HEK293 (cell line): ENCODE measurements at regions not wholly inside any gene's neighbourhood (a gene's known extent, or its start where the extent isn't known, plus 50 kb on each side); places are given as distances from the start of the nearest gene placed in this dataset.

Experiments
- CTCF ChIA-PET: fragments of 350-600 bp; formaldehyde crosslinking; extraction: SDS; loops from one replicate; lab custom pipeline; 2021; ENCODE audit warnings: antibody characterized with exemption; lab: Yijun Ruan, JAX
- POLR2A ChIA-PET: fragments of 300-600 bp; formaldehyde crosslinking; extraction: SDS; loops from one replicate; lab custom pipeline; 2020; ENCODE audit warnings: antibody characterized with exemption, inconsistent platforms; lab: Yijun Ruan, JAX
- H3K27ac ChIP-seq: fragments of 200-500 bp; sonication (Bioruptor generic); 2 replicates; pipeline ENCODE4 v1.5.1; 2014; ENCODE audit warnings: low read depth, low read length, control low read depth, inconsistent platforms; ENCODE audit errors: extremely low read depth
- H3K36me3 ChIP-seq, 2 experiments: fragments of 200-500 bp in 1 of 2; sonication (Bioruptor generic) in 1 of 2; 1 replicate in 1 of 2; 2 replicates in 1 of 2; pipeline ENCODE4 v1.5.1; 2014 to 2017; ENCODE audit warnings: inconsistent platforms in 2 of 2, low read length in 2 of 2; ENCODE audit not compliant: control insufficient read depth in 2 of 2, insufficient read depth in 1 of 2
- H3K4me1 ChIP-seq: fragments of 200-500 bp; sonication (Bioruptor generic); 2 replicates; pipeline ENCODE4 v1.5.1; 2014; ENCODE audit warnings: mild to moderate bottlenecking, low read length, inconsistent platforms; ENCODE audit not compliant: control insufficient read depth, insufficient read depth
- H3K4me3 ChIP-seq: 2 replicates; pipeline ENCODE4 v1.5.1; 2011; ENCODE audit warnings: low read depth, mild to moderate bottlenecking, control low read depth, low read length, moderate library complexity
- H3K9me3 ChIP-seq: fragments of 200-500 bp; sonication (Bioruptor generic); 2 replicates; pipeline ENCODE4 v1.5.1; 2014; ENCODE audit warnings: low read depth, low read length, inconsistent platforms; ENCODE audit not compliant: control insufficient read depth, insufficient read depth
- HOXA7 ChIP-seq: sonication (generic); formaldehyde crosslinking; IDR thresholded peaks from 2 replicates; pipeline ENCODE4 v1.8.1; 2022; ENCODE audit warnings: missing genetic modification reagents, borderline replicate concordance
- KLF1 ChIP-seq: fragments of 450-650 bp; formaldehyde crosslinking; IDR thresholded peaks from 2 replicates; pipeline ENCODE4 v1.5.1; 2016; ENCODE audit warnings: missing biosample characterization, missing genetic modification characterization
- PATZ1 ChIP-seq: fragments of 450-650 bp; formaldehyde crosslinking; IDR thresholded peaks from 2 replicates; pipeline ENCODE4 v1.5.1; 2016; ENCODE audit warnings: missing biosample characterization, missing genetic modification characterization
- SETDB1 ChIP-seq: IDR thresholded peaks from one replicate; pipeline ENCODE4 v1.6.1; 2017; ENCODE audit warnings: mild to moderate bottlenecking, low read length, moderate library complexity, mixed read lengths; ENCODE audit not compliant: insufficient read length
- SP2 ChIP-seq: fragments of 450-650 bp; formaldehyde crosslinking; IDR thresholded peaks from 2 replicates; pipeline ENCODE4 v1.5.1; 2016; ENCODE audit warnings: missing biosample characterization, missing genetic modification characterization
- ZFP41 ChIP-seq: fragments of 450-650 bp; formaldehyde crosslinking; IDR thresholded peaks from 2 replicates; pipeline ENCODE4 v1.5.1; 2016; ENCODE audit warnings: missing biosample characterization, missing genetic modification characterization, borderline replicate concordance
- ZIC2 ChIP-seq: fragments of 450-650 bp; formaldehyde crosslinking; IDR thresholded peaks from 2 replicates; pipeline ENCODE4 v1.5.1; 2016; ENCODE audit warnings: missing biosample characterization, missing genetic modification characterization
- ZNF214 ChIP-seq: fragments of 450-650 bp; formaldehyde crosslinking; IDR thresholded peaks from 2 replicates; pipeline ENCODE4 v1.5.1; 2017; ENCODE audit warnings: missing biosample characterization, mild to moderate bottlenecking, missing genetic modification characterization, borderline replicate concordance
- ZNF350 ChIP-seq: fragments of 450-650 bp; formaldehyde crosslinking; IDR thresholded peaks from 2 replicates; pipeline ENCODE4 v1.5.0; 2017; ENCODE audit warnings: missing biosample characterization, mild to moderate bottlenecking, missing genetic modification characterization
- ZNF362 ChIP-seq: fragments of 450-650 bp; formaldehyde crosslinking; IDR thresholded peaks from 2 replicates; pipeline ENCODE4 v1.5.1; 2016; ENCODE audit warnings: missing biosample characterization, missing genetic modification characterization
- ZNF394 ChIP-seq: fragments of 450-650 bp; formaldehyde crosslinking; IDR thresholded peaks from 2 replicates; pipeline ENCODE4 v1.5.1; 2016; ENCODE audit warnings: missing biosample characterization, missing genetic modification characterization, mild to moderate bottlenecking, moderate library complexity, borderline replicate concordance
- ZNF514 ChIP-seq: fragments of 450-650 bp; formaldehyde crosslinking; IDR thresholded peaks from 2 replicates; pipeline ENCODE4 v1.5.1; 2016; ENCODE audit warnings: missing biosample characterization, missing genetic modification characterization
- ZNF548 ChIP-seq: fragments of 450-650 bp; formaldehyde crosslinking; IDR thresholded peaks from 2 replicates; pipeline ENCODE4 v1.5.1; 2016; ENCODE audit warnings: missing biosample characterization, missing genetic modification characterization
- ZNF704 ChIP-seq: fragments of 450-650 bp; formaldehyde crosslinking; IDR thresholded peaks from 2 replicates; pipeline ENCODE4 v1.5.1; 2016; ENCODE audit warnings: missing biosample characterization, missing genetic modification characterization
- ZNF777 ChIP-seq: fragments of 450-650 bp; formaldehyde crosslinking; IDR thresholded peaks from 2 replicates; pipeline ENCODE4 v1.5.1; 2017; ENCODE audit warnings: missing biosample characterization, missing genetic modification characterization, borderline replicate concordance
- ZNF785 ChIP-seq: fragments of 450-650 bp; formaldehyde crosslinking; IDR thresholded peaks from 2 replicates; pipeline ENCODE4 v1.5.1; 2016; ENCODE audit warnings: missing biosample characterization, missing genetic modification characterization
- ZNF843 ChIP-seq: fragments of 450-650 bp; formaldehyde crosslinking; IDR thresholded peaks from 2 replicates; pipeline ENCODE4 v1.5.1; 2016; ENCODE audit warnings: missing biosample characterization, missing genetic modification characterization
- TF ChIP-seq, protein P1 (sequence below): fragments of 450-650 bp; formaldehyde crosslinking; IDR thresholded peaks from 2 replicates; pipeline ENCODE4 v1.5.1; 2016; ENCODE audit warnings: missing biosample characterization, missing genetic modification characterization
- TF ChIP-seq, protein P2 (sequence below): fragments of 450-650 bp; formaldehyde crosslinking; IDR thresholded peaks from 2 replicates; pipeline ENCODE4 v1.5.1; 2016; ENCODE audit warnings: missing biosample characterization, missing genetic modification characterization

GRCh38 chr3:26838026-26838425, 215.5 kb downstream of the LRRC3B start (continued):
- TF ChIP-seq ZFP41 = no peak

DNA sequence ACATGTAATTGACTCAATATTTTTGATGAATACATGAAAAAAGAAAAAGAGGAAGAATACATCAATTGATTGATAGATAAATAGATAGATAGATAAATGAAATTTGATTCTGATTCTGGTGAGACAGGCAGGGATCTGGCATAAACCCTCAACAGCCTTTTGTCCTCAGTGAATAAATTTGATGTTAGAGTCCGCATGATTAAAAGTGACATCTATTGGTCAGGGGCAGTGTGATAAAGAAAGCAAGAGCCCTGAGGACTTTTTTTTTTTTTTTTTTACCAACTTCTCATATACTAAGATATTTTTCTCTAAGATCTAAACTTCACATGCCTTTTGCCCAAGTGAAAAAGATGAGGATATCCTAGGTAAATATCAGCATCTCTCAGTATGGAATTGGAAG, 216.4 kb downstream of the LRRC3B start:
- CTCF ChIA-PET = no interaction called here
- POLR2A ChIA-PET = no interaction called here
- TF ChIP-seq, protein P1, sequence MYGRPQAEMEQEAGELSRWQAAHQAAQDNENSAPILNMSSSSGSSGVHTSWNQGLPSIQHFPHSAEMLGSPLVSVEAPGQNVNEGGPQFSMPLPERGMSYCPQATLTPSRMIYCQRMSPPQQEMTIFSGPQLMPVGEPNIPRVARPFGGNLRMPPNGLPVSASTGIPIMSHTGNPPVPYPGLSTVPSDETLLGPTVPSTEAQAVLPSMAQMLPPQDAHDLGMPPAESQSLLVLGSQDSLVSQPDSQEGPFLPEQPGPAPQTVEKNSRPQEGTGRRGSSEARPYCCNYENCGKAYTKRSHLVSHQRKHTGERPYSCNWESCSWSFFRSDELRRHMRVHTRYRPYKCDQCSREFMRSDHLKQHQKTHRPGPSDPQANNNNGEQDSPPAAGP (tag by site-specific recombination) = no peak
- TF ChIP-seq HOXA7 (CRISPR knock-in tag) (no peak), SP2 (tag by site-specific recombination) (no peak), SETDB1 (no peak)
- H3K9me3 ChIP-seq = no peaks in the 10 kb centered on the region
- no peak overlapping the region for H3K4me3 ChIP-seq
- H3K36me3 ChIP-seq = no peaks in the 10 kb centered on the region
- H3K27ac ChIP-seq = no peak overlapping the region
- H3K4me1 ChIP-seq = no peaks in the 10 kb centered on the region

GRCh38 chr3:26840272-26840870, 217.8 kb downstream of the LRRC3B start:
- H3K4me1 ChIP-seq = no peaks in the 10 kb centered on the region
- no peak overlapping the region for H3K4me3 ChIP-seq
- TF ChIP-seq ZNF785 (tag by site-specific recombination) (no peak), KLF1 (no peak), ZNF214 (tag by site-specific recombination) (no peak), PATZ1 (tag by site-specific recombination) (no peak), ZNF704 (tag by site-specific recombination) (no peak), ZNF777 (no peak), ZNF514 (tag by site-specific recombination) (no peak), ZNF843 (tag by site-specific recombination) (no peak), ZNF350 (no peak), ZNF394 (tag by site-specific recombination) (no peak), ZIC2 (no peak), ZNF548 (tag by site-specific recombination) (no peak)
- no peaks in the 10 kb centered on the region for H3K36me3 ChIP-seq
- no peaks in the 10 kb centered on the region for H3K9me3 ChIP-seq
- no peak overlapping the region for H3K27ac ChIP-seq
- POLR2A ChIA-PET = no interaction called here
- CTCF ChIA-PET = no interaction called here

- H3K4me1 ChIP-seq = no peaks in the 10 kb centered on the region
- no peak overlapping the region for H3K4me3 ChIP-seq
- ChIA-PET CTCF (no interaction called here), POLR2A (no interaction called here)
- TF ChIP-seq, protein P2, sequence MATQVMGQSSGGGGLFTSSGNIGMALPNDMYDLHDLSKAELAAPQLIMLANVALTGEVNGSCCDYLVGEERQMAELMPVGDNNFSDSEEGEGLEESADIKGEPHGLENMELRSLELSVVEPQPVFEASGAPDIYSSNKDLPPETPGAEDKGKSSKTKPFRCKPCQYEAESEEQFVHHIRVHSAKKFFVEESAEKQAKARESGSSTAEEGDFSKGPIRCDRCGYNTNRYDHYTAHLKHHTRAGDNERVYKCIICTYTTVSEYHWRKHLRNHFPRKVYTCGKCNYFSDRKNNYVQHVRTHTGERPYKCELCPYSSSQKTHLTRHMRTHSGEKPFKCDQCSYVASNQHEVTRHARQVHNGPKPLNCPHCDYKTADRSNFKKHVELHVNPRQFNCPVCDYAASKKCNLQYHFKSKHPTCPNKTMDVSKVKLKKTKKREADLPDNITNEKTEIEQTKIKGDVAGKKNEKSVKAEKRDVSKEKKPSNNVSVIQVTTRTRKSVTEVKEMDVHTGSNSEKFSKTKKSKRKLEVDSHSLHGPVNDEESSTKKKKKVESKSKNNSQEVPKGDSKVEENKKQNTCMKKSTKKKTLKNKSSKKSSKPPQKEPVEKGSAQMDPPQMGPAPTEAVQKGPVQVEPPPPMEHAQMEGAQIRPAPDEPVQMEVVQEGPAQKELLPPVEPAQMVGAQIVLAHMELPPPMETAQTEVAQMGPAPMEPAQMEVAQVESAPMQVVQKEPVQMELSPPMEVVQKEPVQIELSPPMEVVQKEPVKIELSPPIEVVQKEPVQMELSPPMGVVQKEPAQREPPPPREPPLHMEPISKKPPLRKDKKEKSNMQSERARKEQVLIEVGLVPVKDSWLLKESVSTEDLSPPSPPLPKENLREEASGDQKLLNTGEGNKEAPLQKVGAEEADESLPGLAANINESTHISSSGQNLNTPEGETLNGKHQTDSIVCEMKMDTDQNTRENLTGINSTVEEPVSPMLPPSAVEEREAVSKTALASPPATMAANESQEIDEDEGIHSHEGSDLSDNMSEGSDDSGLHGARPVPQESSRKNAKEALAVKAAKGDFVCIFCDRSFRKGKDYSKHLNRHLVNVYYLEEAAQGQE (tag by site-specific recombination) = peak; percentile 56; the same call in 1 of the 2 replicates
- TF ChIP-seq ZNF362 = no peak
- no peaks in the 10 kb centered on the region for H3K9me3 ChIP-seq
- no peak overlapping the region for H3K27ac ChIP-seq
- no peaks in the 10 kb centered on the region for H3K36me3 ChIP-seq
Measured at GRCh38 chr3:26845194-26845593, 222.6 kb downstream of the LRRC3B start.
